HG03432 (cell line): ENCODE measurements at regions not wholly inside any gene's neighbourhood (a gene's known extent, or its start where the extent isn't known, plus 50 kb on each side); places are given as distances from the start of the nearest gene placed in this dataset.
A peak's percentile ranks its signal among the peaks of the same experiment; 100 is the strongest.
"Not testable (repeated sequence)": the region's sequence is repeated elsewhere in the genome, so short reads cannot be mapped to it uniquely, and the experiment has no call there.

Experiments used
- ATAC-seq: cut with Tn5 transposase; IDR thresholded peaks from one replicate; pipeline ENCODE4 v1.9.1; 2021; ENCODE audit warnings: mild to moderate bottlenecking, moderate library complexity; ENCODE audit not compliant: unreplicated experiment

DNA sequence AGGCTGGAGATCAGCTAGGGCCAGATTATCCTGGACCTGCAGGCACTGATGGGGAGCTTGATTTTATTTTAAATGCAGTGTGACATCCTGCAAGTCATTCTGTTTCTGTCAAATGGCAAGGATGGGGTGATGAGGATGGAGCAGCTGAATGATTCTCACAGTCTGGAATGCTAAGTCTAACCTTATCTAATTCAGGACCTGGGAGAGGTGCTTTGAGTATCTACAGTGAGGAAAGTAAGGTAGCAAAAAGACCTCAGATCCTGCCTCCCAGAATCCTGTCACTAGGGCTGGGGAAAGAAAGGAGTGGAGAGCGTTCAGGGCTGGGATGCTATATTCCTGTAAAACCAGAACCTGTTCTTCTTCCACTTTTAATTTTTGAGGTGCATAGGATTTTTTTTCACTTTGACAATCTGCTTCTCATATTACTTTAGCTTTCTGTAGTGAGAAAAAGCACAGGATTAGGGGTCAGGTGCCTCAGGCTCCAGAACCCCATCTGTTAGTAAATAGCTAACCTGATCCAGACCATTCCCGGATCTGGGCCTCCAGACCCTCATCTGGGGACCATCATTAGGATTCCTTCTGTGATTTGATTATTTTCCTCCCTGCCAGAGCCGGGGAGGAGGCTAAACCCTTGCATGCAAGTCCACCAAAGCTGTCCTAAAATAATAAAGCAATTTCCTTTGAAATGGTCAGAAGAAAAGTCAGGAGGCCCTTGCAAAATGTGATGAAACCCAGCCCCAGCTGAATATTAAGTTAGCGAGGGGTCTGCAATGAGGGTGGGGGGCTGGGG lies 54.7 kb downstream of the ASCL1 start:
- ATAC-seq, result no peak

GRCh38 chr12:103012884-103013283 lies 55.4 kb downstream of the ASCL1 start:
- no peak for ATAC-seq

GRCh38 chr12:103013741-103014300 lies 56.3 kb downstream of the ASCL1 start:
- no peak for ATAC-seq

DNA sequence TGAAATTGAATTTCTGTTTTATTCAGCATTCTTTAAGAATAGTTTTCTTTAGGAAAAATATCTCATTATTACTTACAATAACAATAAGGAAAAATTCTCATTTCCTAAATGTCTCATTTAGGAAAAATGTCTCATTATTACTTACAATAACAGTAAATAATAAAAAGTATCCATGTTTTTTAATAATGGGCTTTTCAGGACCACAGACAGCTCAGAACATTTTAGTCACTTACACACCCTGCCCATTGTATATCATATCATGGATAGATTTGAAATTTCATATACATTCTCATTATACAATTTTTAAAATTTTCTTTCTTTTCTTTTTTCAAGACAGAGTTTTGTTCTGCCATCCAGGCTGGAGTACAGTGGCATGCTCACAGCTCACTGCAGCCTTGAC lies 58.9 kb downstream of the ASCL1 start:
- no peak for ATAC-seq

- ATAC-seq, result no peak
Observed at GRCh38 chr12:103020839-103021238, 63.4 kb downstream of the ASCL1 start.

DNA sequence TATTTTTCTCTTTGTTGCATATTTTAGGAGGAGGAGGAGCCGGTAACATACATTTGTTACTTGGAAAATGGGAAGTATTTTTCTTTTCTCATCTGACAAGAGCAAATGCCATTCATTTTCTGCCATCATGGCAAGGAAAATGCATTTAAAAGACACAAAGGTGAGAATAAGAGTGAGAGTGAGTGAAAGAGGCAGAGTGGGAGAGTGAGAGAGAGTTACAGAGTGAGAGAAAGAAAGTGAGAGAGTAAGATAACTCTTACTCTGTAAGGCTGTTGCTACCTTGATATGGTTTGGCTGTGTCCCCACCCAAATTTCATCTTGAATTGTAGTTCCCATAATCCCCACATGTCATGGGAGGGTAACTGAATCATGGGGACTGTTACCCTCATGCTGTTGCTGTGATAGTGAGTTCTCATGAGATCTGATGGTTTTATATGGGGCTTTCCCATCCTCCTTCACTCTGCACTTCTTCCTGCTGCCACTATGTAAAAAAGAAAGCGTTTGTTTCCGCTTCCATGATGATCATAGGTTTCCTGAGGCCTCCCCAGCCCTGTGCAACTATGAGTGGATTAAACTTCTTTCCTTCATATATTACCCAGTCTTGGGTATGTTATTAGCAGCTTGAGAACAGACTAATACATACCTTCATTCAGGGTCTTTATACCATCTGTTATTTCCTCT lies 64.2 kb downstream of the ASCL1 start:
- ATAC-seq, result no peak

GRCh38 chr12:103024650-103025049 lies 67.2 kb downstream of the ASCL1 start:
- no peak for ATAC-seq

GRCh38 chr12:103026643-103027042 lies 69.2 kb downstream of the ASCL1 start:
- ATAC-seq, result not testable (repeated sequence)

GRCh38 chr12:103028881-103029639 lies 71.6 kb downstream of the ASCL1 start:
- no peak for ATAC-seq

DNA sequence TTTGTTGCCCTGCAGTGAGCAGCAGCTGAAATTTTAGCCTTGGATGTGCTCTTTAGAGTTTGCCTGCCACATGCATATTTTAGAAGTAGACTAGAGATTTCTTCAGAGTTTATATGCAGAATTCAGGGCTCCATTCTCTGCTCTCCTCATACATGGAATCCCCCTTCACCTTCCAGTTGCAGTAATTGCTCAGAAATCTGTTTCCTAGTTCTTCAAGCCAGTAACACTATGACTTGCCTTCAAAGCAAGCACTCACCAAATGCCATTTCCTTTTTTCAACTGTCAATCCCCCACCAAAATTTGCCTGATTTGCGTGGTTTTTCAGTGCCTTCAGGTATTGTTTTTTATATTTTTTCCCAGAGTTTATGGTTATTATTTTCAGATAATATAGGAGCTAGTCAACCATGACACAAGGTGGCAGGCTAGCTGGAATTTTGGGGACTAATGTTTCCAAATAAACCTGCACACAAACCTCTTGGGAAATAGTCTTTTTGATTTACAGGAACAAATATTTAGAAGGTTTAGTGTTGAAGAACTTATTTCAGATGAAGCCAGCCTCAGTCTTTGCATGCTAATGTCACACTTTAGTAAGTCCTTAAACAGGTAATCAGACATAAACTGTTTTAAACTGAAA lies 79.2 kb downstream of the ASCL1 start:
- ATAC-seq, result peak; percentile 53

- no peak for ATAC-seq
Observed at GRCh38 chr12:103043531-103044486, 86.3 kb downstream of the ASCL1 start.

DNA sequence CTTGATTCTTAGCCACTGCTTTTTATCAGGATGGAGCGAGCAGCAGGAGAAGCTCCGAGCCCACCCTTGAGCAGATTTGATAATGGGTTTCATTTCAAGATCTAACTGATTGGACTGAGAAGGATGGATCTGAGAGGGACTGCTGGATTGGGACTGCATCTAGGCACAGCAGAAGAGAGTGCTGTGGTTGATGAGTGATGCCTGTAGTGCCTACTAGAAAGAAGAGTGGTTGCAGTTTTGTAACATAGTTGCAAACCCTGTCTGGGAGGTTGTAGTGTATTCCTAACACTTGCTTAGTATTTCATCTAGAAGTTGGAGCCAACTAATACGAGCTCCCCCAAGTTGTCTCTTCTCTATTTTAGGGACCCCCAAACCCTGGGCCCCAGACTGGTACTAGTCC lies 88.7 kb downstream of the ASCL1 start:
- ATAC-seq, result no peak

- no peak for ATAC-seq
Observed at GRCh38 chr12:103050273-103050672, 92.8 kb downstream of the ASCL1 start.

GRCh38 chr12:103053089-103053488 lies 95.6 kb downstream of the ASCL1 start:
- no peak for ATAC-seq

DNA sequence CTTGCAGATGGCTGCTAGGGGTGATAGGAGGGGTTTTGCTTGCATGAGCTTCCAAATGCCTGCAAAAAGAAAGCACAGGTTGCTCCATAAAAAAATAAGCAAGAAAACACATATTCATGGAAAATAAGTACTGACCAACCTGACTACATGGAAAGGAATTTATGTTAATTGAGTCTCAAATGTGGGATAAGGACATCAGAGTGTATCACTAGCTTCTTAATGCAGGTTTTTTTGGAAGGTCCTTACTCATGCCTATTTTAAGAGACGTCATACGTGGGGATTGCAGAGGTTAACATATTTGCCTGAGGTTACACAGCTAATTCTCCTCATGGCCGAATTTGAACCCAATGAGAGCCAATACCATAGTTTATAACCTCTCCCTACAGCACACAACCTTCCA lies 116.2 kb downstream of the ASCL1 start:
- ATAC-seq, result no peak

- no peak for ATAC-seq
Observed at GRCh38 chr12:103075848-103076247, 118.4 kb downstream of the ASCL1 start.

- ATAC-seq, result no peak
Observed at GRCh38 chr12:103077108-103077773, 119.8 kb downstream of the ASCL1 start.

GRCh38 chr12:103085541-103085940 lies 128.1 kb downstream of the ASCL1 start:
- peak; percentile 77 for ATAC-seq

DNA sequence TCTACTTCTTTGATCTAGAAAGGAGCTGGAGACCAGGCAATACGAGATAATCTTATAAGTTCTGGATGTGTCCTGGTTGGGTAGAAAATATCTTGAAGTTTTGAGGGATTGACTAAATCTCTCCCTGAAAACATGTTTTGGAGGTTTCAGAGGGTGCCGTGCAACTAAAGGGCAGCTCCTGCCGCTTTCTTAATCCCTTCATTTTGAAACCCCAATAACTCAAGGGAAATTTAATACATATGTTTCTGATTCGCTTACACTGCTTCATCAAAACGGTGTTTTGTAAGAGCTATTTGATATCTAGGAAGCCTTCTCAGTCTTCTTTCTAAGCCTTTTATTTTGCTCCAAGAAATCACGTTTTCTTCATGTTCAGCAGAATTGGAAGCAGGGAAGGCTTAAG lies 129.0 kb downstream of the ASCL1 start:
- ATAC-seq, result no peak
